Activated CD4-positive, alpha-beta T cell treated with anti-CD3 and anti-CD28 coated beads, Interleukin-2, amount 10 ng/mL, durations not matched to agents 7 days and 5 days (primary cell): ENCODE measurements at regions not wholly inside any gene's neighbourhood (a gene's known extent, or its start where the extent isn't known, plus 50 kb on each side); places are given as distances from the start of the nearest gene placed in this dataset.

Experiments used
- CTCF ChIA-PET: fragments of 350-600 bp; sonication (Branson Sonifier 250); formaldehyde crosslinking; loops from one replicate; lab custom pipeline; 2021; ENCODE audit warnings: antibody characterized with exemption; lab: Charles Lee
- POLR2A ChIA-PET: fragments of 350-600 bp; sonication (Branson Sonifier 250); formaldehyde crosslinking; loops from one replicate; lab custom pipeline; 2021; ENCODE audit warnings: antibody characterized with exemption; lab: Charles Lee
- DNase-seq: peaks from one replicate; pipeline ENCODE4 v3.0.0-alpha.2; 2020
- H3K27ac Mint-ChIP-seq: one replicate; pipeline ENCODE4 v1.8.0; 2021; ENCODE audit warnings: mild to moderate bottlenecking, moderate library complexity, mixed read lengths
- H3K27me3 Mint-ChIP-seq: one replicate; pipeline ENCODE4 v1.8.0; 2021; ENCODE audit warnings: mixed read lengths
- H3K36me3 Mint-ChIP-seq: one replicate; pipeline ENCODE4 v1.8.0; 2021; ENCODE audit warnings: low read depth, mixed read lengths
- H3K4me1 Mint-ChIP-seq: one replicate; pipeline ENCODE4 v1.8.0; 2021; ENCODE audit warnings: mixed read lengths
- H3K4me3 Mint-ChIP-seq: one replicate; pipeline ENCODE4 v1.8.0; 2021; ENCODE audit warnings: mild to moderate bottlenecking, moderate library complexity, mixed read lengths
- H3K9me3 Mint-ChIP-seq: one replicate; pipeline ENCODE4 v1.8.0; 2021; ENCODE audit warnings: mixed read lengths

GRCh38 chr2:234673501-234673900 lies 176.6 kb upstream of the ARL4C start:
- Mint-ChIP-seq H3K4me1 (no peaks in the 10 kb centered on the region), H3K4me3 (no peak overlapping the region), H3K9me3 (no peaks in the 10 kb centered on the region), H3K27ac (no peak overlapping the region), H3K27me3 (peaks cover 3% of the 10 kb centered on the region), H3K36me3 (no peaks in the 10 kb centered on the region)
- no peak for DNase-seq
- CTCF ChIA-PET = interaction anchor here (1.2 kb wide), 1 partner anchor 17 kb away, joined by 3 read pairs; no protein-coding TSS in a partner anchor
- POLR2A ChIA-PET = no interaction called here

- H3K27me3 Mint-ChIP-seq = peaks cover 3% of the 10 kb centered on the region
- ChIA-PET CTCF (no interaction called here), POLR2A (no interaction called here)
- no peaks in the 10 kb centered on the region for H3K4me1 Mint-ChIP-seq
- H3K4me3 Mint-ChIP-seq = no peak overlapping the region
- H3K9me3 Mint-ChIP-seq = no peaks in the 10 kb centered on the region
- H3K27ac Mint-ChIP-seq = no peak overlapping the region
- no peak for DNase-seq
- no peaks in the 10 kb centered on the region for H3K36me3 Mint-ChIP-seq
These were observed 175.7 kb upstream of the ARL4C start for GRCh38 chr2:234672498-234673150.

- POLR2A ChIA-PET = no interaction called here
- CTCF ChIA-PET = no interaction called here
- H3K4me1 Mint-ChIP-seq = no peaks in the 10 kb centered on the region
- no peaks in the 10 kb centered on the region for H3K9me3 Mint-ChIP-seq
- no peak overlapping the region for H3K27ac Mint-ChIP-seq
- H3K36me3 Mint-ChIP-seq = no peaks in the 10 kb centered on the region
- H3K27me3 Mint-ChIP-seq = peaks cover 3% of the 10 kb centered on the region
- DNase-seq = no peak
- no peak overlapping the region for H3K4me3 Mint-ChIP-seq
These were observed 174.8 kb upstream of the ARL4C start for GRCh38 chr2:234671716-234672115.

- H3K4me3 Mint-ChIP-seq = no peak overlapping the region
- no peak for DNase-seq
- no peaks in the 10 kb centered on the region for H3K9me3 Mint-ChIP-seq
- POLR2A ChIA-PET = no interaction called here
- H3K27ac Mint-ChIP-seq = no peak overlapping the region
- H3K4me1 Mint-ChIP-seq = no peaks in the 10 kb centered on the region
- no peaks in the 10 kb centered on the region for H3K36me3 Mint-ChIP-seq
- H3K27me3 Mint-ChIP-seq = peaks cover 3% of the 10 kb centered on the region
- CTCF ChIA-PET = no interaction called here
These were observed 174.3 kb upstream of the ARL4C start for GRCh38 chr2:234671231-234671630.

- Mint-ChIP-seq H3K9me3 (no peaks in the 10 kb centered on the region), H3K36me3 (no peaks in the 10 kb centered on the region), H3K4me1 (no peaks in the 10 kb centered on the region), H3K4me3 (no peak overlapping the region), H3K27me3 (peaks cover 3% of the 10 kb centered on the region), H3K27ac (no peak overlapping the region)
- no peak for DNase-seq
- ChIA-PET POLR2A (no interaction called here), CTCF (no interaction called here)
These were observed 173.9 kb upstream of the ARL4C start for GRCh38 chr2:234670806-234671205.

- no peak for DNase-seq
- no peak overlapping the region for H3K27ac Mint-ChIP-seq
- H3K4me1 Mint-ChIP-seq = no peaks in the 10 kb centered on the region
- ChIA-PET POLR2A (no interaction called here), CTCF (no interaction called here)
- H3K27me3 Mint-ChIP-seq = peaks cover 2% of the 10 kb centered on the region
- H3K9me3 Mint-ChIP-seq = no peaks in the 10 kb centered on the region
- H3K4me3 Mint-ChIP-seq = no peak overlapping the region
- H3K36me3 Mint-ChIP-seq = no peaks in the 10 kb centered on the region
These were observed 173.2 kb upstream of the ARL4C start for GRCh38 chr2:234670052-234670451.

- CTCF ChIA-PET = no interaction called here
- no peak for DNase-seq
These were observed 172.7 kb upstream of the ARL4C start for GRCh38 chr2:234669621-234670020.

GRCh38 chr2:234669001-234669400 lies 172.1 kb upstream of the ARL4C start:
- Mint-ChIP-seq H3K27ac (no peak overlapping the region), H3K36me3 (no peaks in the 10 kb centered on the region), H3K4me1 (no peaks in the 10 kb centered on the region), H3K27me3 (no peaks in the 10 kb centered on the region), H3K4me3 (no peak overlapping the region), H3K9me3 (peaks cover 3% of the 10 kb centered on the region)
- CTCF ChIA-PET = no interaction called here
- POLR2A ChIA-PET = no interaction called here
- no peak for DNase-seq

More at GRCh38 chr2:234669621-234670020, 172.7 kb upstream of the ARL4C start:
- Mint-ChIP-seq H3K36me3 (no peaks in the 10 kb centered on the region), H3K4me3 (no peak overlapping the region), H3K27ac (no peak overlapping the region), H3K27me3 (no peaks in the 10 kb centered on the region), H3K9me3 (no peaks in the 10 kb centered on the region), H3K4me1 (no peaks in the 10 kb centered on the region)
- POLR2A ChIA-PET = no interaction called here

- Mint-ChIP-seq H3K9me3 (peaks cover 7% of the 10 kb centered on the region), H3K36me3 (no peaks in the 10 kb centered on the region), H3K27me3 (no peaks in the 10 kb centered on the region), H3K4me3 (no peak overlapping the region), H3K4me1 (no peaks in the 10 kb centered on the region), H3K27ac (no peak overlapping the region)
- CTCF ChIA-PET = interaction anchor here (1.3 kb wide), 1 partner anchor 9 kb away, joined by 3 read pairs; no protein-coding TSS in a partner anchor
- POLR2A ChIA-PET = no interaction called here
- no peak for DNase-seq
These were observed 170.0 kb upstream of the ARL4C start for GRCh38 chr2:234666911-234667310.

GRCh38 chr2:234665304-234665703 lies 168.4 kb upstream of the ARL4C start:
- ChIA-PET CTCF (no interaction called here), POLR2A (no interaction called here)
- no peaks in the 10 kb centered on the region for H3K27me3 Mint-ChIP-seq
- peaks cover 7% of the 10 kb centered on the region for H3K9me3 Mint-ChIP-seq
- no peaks in the 10 kb centered on the region for H3K4me1 Mint-ChIP-seq
- no peak overlapping the region for H3K4me3 Mint-ChIP-seq
- no peaks in the 10 kb centered on the region for H3K36me3 Mint-ChIP-seq
- no peak for DNase-seq
- no peak overlapping the region for H3K27ac Mint-ChIP-seq

- ChIA-PET CTCF (no interaction called here), POLR2A (interaction anchor here (0.5 kb wide), 1 partner anchor 1087 kb away, joined by 4 read pairs; no protein-coding TSS in a partner anchor)
- no peak overlapping the region for H3K4me3 Mint-ChIP-seq
- H3K36me3 Mint-ChIP-seq = no peaks in the 10 kb centered on the region
- H3K27me3 Mint-ChIP-seq = no peaks in the 10 kb centered on the region
- no peak for DNase-seq
- no peak overlapping the region for H3K27ac Mint-ChIP-seq
- H3K4me1 Mint-ChIP-seq = no peaks in the 10 kb centered on the region
- H3K9me3 Mint-ChIP-seq = peaks cover 7% of the 10 kb centered on the region
These were observed 165.0 kb upstream of the ARL4C start for GRCh38 chr2:234661849-234662248.

GRCh38 chr2:234661175-234661574 lies 164.3 kb upstream of the ARL4C start:
- no peak for DNase-seq
- H3K27ac Mint-ChIP-seq = no peak overlapping the region
- no peak overlapping the region for H3K4me3 Mint-ChIP-seq
- no peaks in the 10 kb centered on the region for H3K27me3 Mint-ChIP-seq
- ChIA-PET CTCF (interaction anchor here (0.7 kb wide), 1 partner anchor 1099 kb away, joined by 3 read pairs; no protein-coding TSS in a partner anchor), POLR2A (no interaction called here)
- no peaks in the 10 kb centered on the region for H3K4me1 Mint-ChIP-seq
- H3K9me3 Mint-ChIP-seq = peaks cover 7% of the 10 kb centered on the region
- no peaks in the 10 kb centered on the region for H3K36me3 Mint-ChIP-seq

- no peaks in the 10 kb centered on the region for H3K9me3 Mint-ChIP-seq
- CTCF ChIA-PET = interaction anchor here (1.2 kb wide), 1 partner anchor 12 kb away, joined by 3 read pairs; no protein-coding TSS in a partner anchor
- no peak overlapping the region for H3K4me3 Mint-ChIP-seq
- H3K27ac Mint-ChIP-seq = no peak overlapping the region
- no peaks in the 10 kb centered on the region for H3K4me1 Mint-ChIP-seq
- DNase-seq = no peak
- POLR2A ChIA-PET = no interaction called here
- H3K27me3 Mint-ChIP-seq = no peaks in the 10 kb centered on the region
- H3K36me3 Mint-ChIP-seq = no peaks in the 10 kb centered on the region
These were observed 158.8 kb upstream of the ARL4C start for GRCh38 chr2:234655706-234656105.

GRCh38 chr2:234650911-234651310 lies 154.0 kb upstream of the ARL4C start:
- ChIA-PET POLR2A (no interaction called here), CTCF (no interaction called here)
- Mint-ChIP-seq H3K4me1 (no peaks in the 10 kb centered on the region), H3K27ac (no peak overlapping the region), H3K9me3 (no peaks in the 10 kb centered on the region), H3K27me3 (no peaks in the 10 kb centered on the region), H3K36me3 (no peaks in the 10 kb centered on the region), H3K4me3 (no peak overlapping the region)
- DNase-seq = no peak
